ENCODE measurements at regions not wholly inside any gene's neighbourhood (a gene's known extent, or its start where the extent isn't known, plus 50 kb on each side); places are given as distances from the start of the nearest gene placed in this dataset.

- TF ChIP-seq, protein P1, sequence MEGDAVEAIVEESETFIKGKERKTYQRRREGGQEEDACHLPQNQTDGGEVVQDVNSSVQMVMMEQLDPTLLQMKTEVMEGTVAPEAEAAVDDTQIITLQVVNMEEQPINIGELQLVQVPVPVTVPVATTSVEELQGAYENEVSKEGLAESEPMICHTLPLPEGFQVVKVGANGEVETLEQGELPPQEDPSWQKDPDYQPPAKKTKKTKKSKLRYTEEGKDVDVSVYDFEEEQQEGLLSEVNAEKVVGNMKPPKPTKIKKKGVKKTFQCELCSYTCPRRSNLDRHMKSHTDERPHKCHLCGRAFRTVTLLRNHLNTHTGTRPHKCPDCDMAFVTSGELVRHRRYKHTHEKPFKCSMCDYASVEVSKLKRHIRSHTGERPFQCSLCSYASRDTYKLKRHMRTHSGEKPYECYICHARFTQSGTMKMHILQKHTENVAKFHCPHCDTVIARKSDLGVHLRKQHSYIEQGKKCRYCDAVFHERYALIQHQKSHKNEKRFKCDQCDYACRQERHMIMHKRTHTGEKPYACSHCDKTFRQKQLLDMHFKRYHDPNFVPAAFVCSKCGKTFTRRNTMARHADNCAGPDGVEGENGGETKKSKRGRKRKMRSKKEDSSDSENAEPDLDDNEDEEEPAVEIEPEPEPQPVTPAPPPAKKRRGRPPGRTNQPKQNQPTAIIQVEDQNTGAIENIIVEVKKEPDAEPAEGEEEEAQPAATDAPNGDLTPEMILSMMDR (IDR thresholded peaks at IDR 0.05) = no peak
- TF ChIP-seq EZH2 (IDR thresholded peaks at IDR 0.05; ENCODE audit: borderline replicate concordance, insufficient read depth, low read depth, low read length, poor library complexity, severe bottlenecking) = no peak
Measured at GRCh38 chr5:60493372-60493771, 206.6 kb downstream of the DEPDC1B start.
